Neutrophil (primary cell): ENCODE measurements at regions not wholly inside any gene's neighbourhood (a gene's known extent, or its start where the extent isn't known, plus 50 kb on each side); places are given as distances from the start of the nearest gene placed in this dataset.
"Not testable (repeated sequence)": the region's sequence is repeated elsewhere in the genome, so short reads cannot be mapped to it uniquely, and the experiment has no call there.

Experiments used
- H3K27ac ChIP-seq: fragments of 200-600 bp; sonication (generic); 2 replicates; pipeline ENCODE4 v1.5.1; 2016; ENCODE audit warnings: mild to moderate bottlenecking, moderate library complexity
- H3K27me3 ChIP-seq: fragments of 200-600 bp; sonication (generic); 2 replicates; pipeline ENCODE4 v1.6.0; 2016; ENCODE audit warnings: mild to moderate bottlenecking
- H3K36me3 ChIP-seq: fragments of 200-600 bp; sonication (generic); 2 replicates; pipeline ENCODE4 v1.5.1; 2017
- H3K4me1 ChIP-seq, 2 experiments: fragments of 200-600 bp in 1 of 2; sonication (generic) in 1 of 2; 1 replicate in 1 of 2; 2 replicates in 1 of 2; pipeline versions ENCODE4 v1.5.1 to v1.6.1; 2013 to 2016; ENCODE audit warnings: low read depth in 1 of 2, low read length in 1 of 2, mild to moderate bottlenecking in 1 of 2, moderate library complexity in 1 of 2; ENCODE audit not compliant: control insufficient read depth in 1 of 2, insufficient read depth in 1 of 2
- H3K4me3 ChIP-seq, 2 experiments: fragments of 200-600 bp in 1 of 2; sonication (generic) in 1 of 2; 1 replicate in 1 of 2; 2 replicates in 1 of 2; pipeline ENCODE4 v1.5.1; 2013 to 2016; ENCODE audit warnings: low read depth in 1 of 2, low read length in 1 of 2, mild to moderate bottlenecking in 1 of 2, moderate library complexity in 1 of 2
- H3K9me3 ChIP-seq: fragments of 200-600 bp; sonication (generic); 2 replicates; pipeline ENCODE4 v1.5.1; 2016
- CTCF ChIP-seq: fragments of 200-600 bp; sonication (generic); IDR thresholded peaks from 2 replicates; pipeline ENCODE4 v1.5.1; 2016; ENCODE audit warnings: antibody characterized with exemption

GRCh38 chr10:118422241-118422640 lies 80.1 kb upstream of the FAM204A start:
- H3K4me3 ChIP-seq: no peak overlapping the region
- H3K9me3 ChIP-seq: no peaks in the 10 kb centered on the region
- H3K27ac ChIP-seq: no peak overlapping the region
- no peaks in the 10 kb centered on the region for H3K36me3 ChIP-seq
- no peak for TF ChIP-seq CTCF
- no peaks in the 10 kb centered on the region for H3K4me1 ChIP-seq
- H3K27me3 ChIP-seq: peaks cover 59% of the 10 kb centered on the region

GRCh38 chr10:118420049-118420448 lies 77.9 kb upstream of the FAM204A start:
- H3K4me3 ChIP-seq, H3K36me3 ChIP-seq, H3K9me3 ChIP-seq, H3K4me1 ChIP-seq, H3K27ac ChIP-seq: not testable (repeated sequence)
- peaks cover 54% of the 10 kb centered on the region for H3K27me3 ChIP-seq

- TF ChIP-seq CTCF: no peak
- no peaks in the 10 kb centered on the region for H3K4me1 ChIP-seq
- no peaks in the 10 kb centered on the region for H3K36me3 ChIP-seq
- H3K27me3 ChIP-seq: peaks cover 43% of the 10 kb centered on the region
- no peak overlapping the region for H3K27ac ChIP-seq
- no peaks in the 10 kb centered on the region for H3K9me3 ChIP-seq
- no peak overlapping the region for H3K4me3 ChIP-seq
Observed at GRCh38 chr10:118412932-118413331, 70.8 kb upstream of the FAM204A start.

GRCh38 chr10:118412132-118412760 lies 70.1 kb upstream of the FAM204A start:
- Histone ChIP-seq H3K9me3 (no peaks in the 10 kb centered on the region), H3K27ac (no peak overlapping the region), H3K36me3 (no peaks in the 10 kb centered on the region), H3K4me3 (no peak overlapping the region), H3K4me1 (no peaks in the 10 kb centered on the region), H3K27me3 (peaks cover 36% of the 10 kb centered on the region)
- no peak for TF ChIP-seq CTCF

- H3K36me3 ChIP-seq: no peaks in the 10 kb centered on the region
- peaks cover 42% of the 10 kb centered on the region for H3K27me3 ChIP-seq
- H3K27ac ChIP-seq: no peak overlapping the region
- H3K4me1 ChIP-seq: no peaks in the 10 kb centered on the region
- no peak overlapping the region for H3K4me3 ChIP-seq
- TF ChIP-seq CTCF: no peak
- H3K9me3 ChIP-seq: no peaks in the 10 kb centered on the region
Observed at GRCh38 chr10:118409295-118409694, 67.2 kb upstream of the FAM204A start.

- no peak overlapping the region for H3K27ac ChIP-seq
- TF ChIP-seq CTCF: no peak
- peaks cover 48% of the 10 kb centered on the region for H3K27me3 ChIP-seq
Observed at GRCh38 chr10:118408181-118408580, 66.1 kb upstream of the FAM204A start.

More at GRCh38 chr10:118408181-118408580, 66.1 kb upstream of the FAM204A start:
- Histone ChIP-seq H3K9me3 (no peaks in the 10 kb centered on the region), H3K4me1 (no peaks in the 10 kb centered on the region), H3K4me3 (no peak overlapping the region), H3K36me3 (no peaks in the 10 kb centered on the region)
